Endothelial cell of umbilical vein (primary cell): ENCODE measurements at regions not wholly inside any gene's neighbourhood (a gene's known extent, or its start where the extent isn't known, plus 50 kb on each side); places are given as distances from the start of the nearest gene placed in this dataset.

Experiments used
- BruUV-seq: library from RNA; stranded (reverse); fragments of 400-500 nt; replicated peaks from 2 replicates; lab custom pipeline; 2021; lab: Mats Ljungman, UMichigan
- CTCF ChIA-PET: fragments of 300-600, 350-600 bp; sonication (Branson Sonifier 250); formaldehyde crosslinking; loops from one replicate; lab custom pipeline; 2021; ENCODE audit warnings: antibody characterized with exemption, inconsistent platforms; lab: Charles Lee
- POLR2A ChIA-PET: fragments of 300-600, 350-600 bp; sonication (Branson Sonifier 250); formaldehyde crosslinking; loops from one replicate; lab custom pipeline; 2021; ENCODE audit warnings: antibody characterized with exemption, inconsistent platforms; lab: Charles Lee
- DNase-seq: peaks from one replicate; pipeline ENCODE4 v3.0.0-alpha.2; 2011; ENCODE audit warnings: low read depth, low spot score
- FAIRE-seq: peaks from 2 replicates; lab custom pipeline; 2011; peaks lifted over from hg19 to GRCh38; lab: Jason Lieb, UNC
- H2AFZ ChIP-seq: 2 replicates; pipeline ENCODE4 v1.6.0; 2012; ENCODE audit warnings: low read depth, low read length, control low read depth, inconsistent platforms
- H3K27ac ChIP-seq: 2 replicates; pipeline ENCODE4 v1.5.1; 2011; ENCODE audit warnings: low read depth, mild to moderate bottlenecking, control low read depth, low read length, moderate library complexity; ENCODE audit not compliant: insufficient read depth
- H3K27me3 ChIP-seq, 2 experiments: 2 replicates each; pipeline versions ENCODE4 v1.6.0 to v1.6.1; 2011; ENCODE audit warnings: low read length in 2 of 2, mixed read lengths in 1 of 2; ENCODE audit not compliant: control insufficient read depth in 2 of 2, insufficient read depth in 2 of 2
- H3K36me3 ChIP-seq, 2 experiments: 2 replicates in 1 of 2; 3 replicates in 1 of 2; pipeline ENCODE4 v1.5.1; 2011; ENCODE audit warnings: low read length in 2 of 2, mild to moderate bottlenecking in 1 of 2, moderate library complexity in 1 of 2; ENCODE audit not compliant: control insufficient read depth in 2 of 2, insufficient read depth in 2 of 2; ENCODE audit errors: extremely low read depth in 1 of 2
- H3K4me1 ChIP-seq: 3 replicates; pipeline ENCODE4 v1.5.1; 2011; ENCODE audit warnings: mild to moderate bottlenecking, low read length; ENCODE audit not compliant: control insufficient read depth, insufficient read depth; ENCODE audit errors: extremely low read depth
- H3K4me2 ChIP-seq: 2 replicates; pipeline ENCODE4 v1.6.1; 2011; ENCODE audit warnings: low read length, control low read depth, mixed read lengths; ENCODE audit not compliant: insufficient read depth
- H3K4me3 ChIP-seq, 3 experiments: fragments of 200-600 bp in 1 of 3; sonication (generic), shearing (Covaris generic) in 1 of 3; replicated peaks in 1 of 3; 2 replicates each; pipeline ENCODE4 v1.5.1; 2011 to 2016; ENCODE audit warnings: control low read depth in 3 of 3, low read length in 3 of 3, mild to moderate bottlenecking in 2 of 3, inconsistent platforms in 1 of 3, low read depth in 1 of 3, moderate library complexity in 1 of 3; ENCODE audit not compliant: insufficient read depth in 1 of 3
- H3K79me2 ChIP-seq: 2 replicates; pipeline ENCODE4 v1.6.0; 2012; ENCODE audit warnings: low read length, inconsistent platforms; ENCODE audit not compliant: control insufficient read depth, insufficient read depth
- H3K9ac ChIP-seq: replicated peaks from 2 replicates; pipeline ENCODE3; 2011; ENCODE audit warnings: low read length, control low read depth; ENCODE audit not compliant: insufficient read depth; ENCODE audit errors: extremely low read depth
- H3K9me1 ChIP-seq: replicated peaks from 3 replicates; pipeline ENCODE4 v1.6.0; 2011; ENCODE audit warnings: mild to moderate bottlenecking, low read length; ENCODE audit not compliant: control insufficient read depth, insufficient read depth; ENCODE audit errors: extremely low read depth
- H3K9me3 ChIP-seq: replicated peaks from 2 replicates; pipeline ENCODE4 v1.5.1; 2012; ENCODE audit warnings: low read length, inconsistent platforms; ENCODE audit not compliant: control insufficient read depth, insufficient read depth
- H4K20me1 ChIP-seq: replicated peaks from 2 replicates; pipeline ENCODE3; 2011; ENCODE audit warnings: mild to moderate bottlenecking, low read length; ENCODE audit not compliant: control insufficient read depth, insufficient read depth; ENCODE audit errors: extremely low read depth
- CTCF ChIP-seq, 2 donors: IDR thresholded peaks; 1 replicate in 1 of 2; 2 replicates in 1 of 2; pipeline ENCODE4 v1.5.1; 2011; ENCODE audit warnings: low read length in 2 of 2, mild to moderate bottlenecking in 2 of 2, moderate library complexity in 2 of 2, control low read depth in 1 of 2, inconsistent platforms in 1 of 2, low read depth in 1 of 2; ENCODE audit not compliant: insufficient read depth in 1 of 2; ENCODE audit errors: extremely low read depth in 1 of 2
- EZH2 ChIP-seq: IDR thresholded peaks from 2 replicates; pipeline ENCODE4 v1.6.1; 2012; ENCODE audit warnings: borderline replicate concordance, low read depth, mild to moderate bottlenecking, moderate library complexity, low read length, inconsistent platforms; ENCODE audit not compliant: severe bottlenecking
- FOS ChIP-seq: IDR thresholded peaks from 2 replicates; pipeline ENCODE4 v1.6.1; 2011; ENCODE audit warnings: mild to moderate bottlenecking, low read length, moderate library complexity, borderline replicate concordance; ENCODE audit not compliant: insufficient read depth
- GATA2 ChIP-seq: IDR thresholded peaks from 2 replicates; pipeline ENCODE4 v1.7.0; 2011; ENCODE audit warnings: low read depth, mild to moderate bottlenecking, moderate library complexity, mixed read lengths, low read length; ENCODE audit not compliant: insufficient read length, insufficient read depth
- JUN ChIP-seq: IDR thresholded peaks from 2 replicates; pipeline ENCODE4 v1.6.1; 2011; ENCODE audit warnings: borderline replicate concordance, low read depth; ENCODE audit not compliant: insufficient read length, insufficient read depth
- MYC ChIP-seq: IDR thresholded peaks from one replicate; pipeline ENCODE4 v1.6.1; 2011; ENCODE audit warnings: mild to moderate bottlenecking, low read depth, low read length
- POLR2A ChIP-seq: IDR thresholded peaks from 2 replicates; pipeline ENCODE4 v1.6.1; 2012; ENCODE audit warnings: low read depth, mild to moderate bottlenecking, control low read depth, low read length
- POLR2AphosphoS5 ChIP-seq: IDR thresholded peaks from 2 replicates; pipeline ENCODE4 v1.6.1; 2012; ENCODE audit warnings: low read depth, mild to moderate bottlenecking, control low read depth, low read length, moderate library complexity; ENCODE audit not compliant: insufficient read depth
- dilution Hi-C: fragments of 300-500 bp; cut with MboI; formaldehyde crosslinking; loops from one replicate; pipeline ENCODE4 v1.15.0; 2019; ENCODE audit warnings: low sequenced_read_pairs; ENCODE audit not compliant: extremely low pct_ligation_motif_present
- intact Hi-C: fragments of 100-400 bp; cut with micrococcal nuclease; formaldehyde crosslinking; loops from one replicate; pipeline ENCODE4 v1.10.0; 2022
- TF ChIP-seq, protein P1 (sequence below): IDR thresholded peaks from 2 replicates; pipeline ENCODE4 v1.6.1; 2011; ENCODE audit not compliant: insufficient read depth, insufficient read length

- CTCF ChIA-PET = interaction anchor here (2.1 kb wide), 1 partner anchor 8 kb away, joined by 9 read pairs; no protein-coding TSS in a partner anchor
- no peaks in the 10 kb centered on the region for H4K20me1 ChIP-seq
- no peak overlapping the region for H3K4me3 ChIP-seq
- H3K9ac ChIP-seq = no peak overlapping the region
- POLR2A ChIA-PET = no interaction called here
- intact Hi-C loops = no loop called here
- FAIRE-seq (no peak), DNase-seq (no peak)
- H3K9me1 ChIP-seq = no peaks in the 10 kb centered on the region
- no peak overlapping the region for H3K4me2 ChIP-seq
- H3K27me3 ChIP-seq = no peaks in the 10 kb centered on the region
- H2AFZ ChIP-seq = no peak overlapping the region
- H3K36me3 ChIP-seq = no peaks in the 10 kb centered on the region
- no peak for TF ChIP-seq MYC
- no peak for TF ChIP-seq GATA2
- no peak for TF ChIP-seq POLR2A
- TF ChIP-seq FOS = no peak
- TF ChIP-seq JUN = no peak
- TF ChIP-seq EZH2 = no peak
- TF ChIP-seq, protein P1, sequence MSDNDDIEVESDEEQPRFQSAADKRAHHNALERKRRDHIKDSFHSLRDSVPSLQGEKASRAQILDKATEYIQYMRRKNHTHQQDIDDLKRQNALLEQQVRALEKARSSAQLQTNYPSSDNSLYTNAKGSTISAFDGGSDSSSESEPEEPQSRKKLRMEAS = no peak
- TF ChIP-seq POLR2AphosphoS5 = no peak
- TF ChIP-seq CTCF (IDR thresholded peaks at IDR 0.05; ENCODE audit: extremely low read depth in 1 of 2, insufficient read depth in 1 of 2, low read depth in 1 of 2, low read length in 2 of 2) = no peak
- H3K4me1 ChIP-seq = peaks cover 17% of the 10 kb centered on the region
- no peak overlapping the region for H3K27ac ChIP-seq
- no TSS peak for BruUV-seq
- dilution Hi-C loops = no loop called here
- H3K9me3 ChIP-seq = no peaks in the 10 kb centered on the region
- H3K79me2 ChIP-seq = no peaks in the 10 kb centered on the region
These were observed 332.5 kb upstream of the CITED2 start for GRCh38 chr6:139706912-139707311.
